ENCODE measurements at regions not wholly inside any gene's neighbourhood (a gene's known extent, or its start where the extent isn't known, plus 50 kb on each side); places are given as distances from the start of the nearest gene placed in this dataset.

DNA sequence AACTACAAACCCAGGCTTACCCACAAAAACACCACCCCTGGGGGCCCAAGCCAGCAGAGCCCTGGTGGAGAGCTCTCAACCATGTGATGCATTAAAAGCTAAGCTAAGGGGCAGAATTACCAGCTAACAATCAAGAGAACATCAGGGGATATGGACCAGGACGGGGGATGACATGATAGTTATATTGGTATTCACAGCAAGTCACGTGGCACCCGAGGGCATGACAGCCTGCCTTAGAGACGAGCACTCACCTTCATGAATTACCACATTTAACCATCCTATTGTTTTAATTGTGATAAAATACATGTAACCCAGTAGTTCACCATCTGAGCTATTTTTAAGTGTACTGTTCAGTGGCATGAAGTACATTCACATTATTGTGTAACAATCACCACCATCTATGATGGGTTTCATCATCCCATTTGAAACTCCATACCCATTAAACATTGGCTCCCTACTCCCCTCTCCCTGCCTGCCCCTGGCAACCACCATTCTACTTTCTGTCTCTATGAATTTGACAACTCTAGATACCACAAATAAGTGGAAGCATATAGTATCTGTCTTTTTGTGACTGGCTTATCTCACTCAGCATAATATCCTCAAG, 245.6 kb downstream of the ANAPC1 start:
- POLR2A ChIA-PET = no interaction called here
- intact Hi-C loops (cut with micrococcal nuclease; ENCODE audit: unreplicated experiment) = no loop called here
- no peaks in the 10 kb centered on the region for H3K36me3 ChIP-seq (ENCODE audit: control insufficient read depth, insufficient read depth, low read length)
- no peaks in the 10 kb centered on the region; the same call in 1 of the 2 replicates for H3K9me3 ChIP-seq (ENCODE audit: control insufficient read depth, insufficient read depth, low read depth, low read length)
- ATAC-seq (no peak), DNase-seq (ENCODE audit: low read depth, low spot score) (no peak)
- no peak for TF ChIP-seq SIN3A (IDR thresholded peaks at IDR 0.05; ENCODE audit: borderline replicate concordance, insufficient read depth, low read depth, low read length)
- TF ChIP-seq, protein P1, sequence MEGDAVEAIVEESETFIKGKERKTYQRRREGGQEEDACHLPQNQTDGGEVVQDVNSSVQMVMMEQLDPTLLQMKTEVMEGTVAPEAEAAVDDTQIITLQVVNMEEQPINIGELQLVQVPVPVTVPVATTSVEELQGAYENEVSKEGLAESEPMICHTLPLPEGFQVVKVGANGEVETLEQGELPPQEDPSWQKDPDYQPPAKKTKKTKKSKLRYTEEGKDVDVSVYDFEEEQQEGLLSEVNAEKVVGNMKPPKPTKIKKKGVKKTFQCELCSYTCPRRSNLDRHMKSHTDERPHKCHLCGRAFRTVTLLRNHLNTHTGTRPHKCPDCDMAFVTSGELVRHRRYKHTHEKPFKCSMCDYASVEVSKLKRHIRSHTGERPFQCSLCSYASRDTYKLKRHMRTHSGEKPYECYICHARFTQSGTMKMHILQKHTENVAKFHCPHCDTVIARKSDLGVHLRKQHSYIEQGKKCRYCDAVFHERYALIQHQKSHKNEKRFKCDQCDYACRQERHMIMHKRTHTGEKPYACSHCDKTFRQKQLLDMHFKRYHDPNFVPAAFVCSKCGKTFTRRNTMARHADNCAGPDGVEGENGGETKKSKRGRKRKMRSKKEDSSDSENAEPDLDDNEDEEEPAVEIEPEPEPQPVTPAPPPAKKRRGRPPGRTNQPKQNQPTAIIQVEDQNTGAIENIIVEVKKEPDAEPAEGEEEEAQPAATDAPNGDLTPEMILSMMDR (IDR thresholded peaks at IDR 0.05) = no peak
- no peak for TF ChIP-seq TCF7L2 (IDR thresholded peaks at IDR 0.05; ENCODE audit: low read depth, low read length)
- TF ChIP-seq POLR2AphosphoS5 (IDR thresholded peaks at IDR 0.05; ENCODE audit: low read depth, low read length) = no peak
- H3K27me3 ChIP-seq (ENCODE audit: control insufficient read depth, insufficient read depth, low read length) = no peaks in the 10 kb centered on the region
- CTCF ChIA-PET = no interaction called here
- no TSS peak for BruUV-seq (replicated peaks)
- H3K27ac ChIP-seq (ENCODE audit: low read length) = no peak overlapping the region
- H3K4me3 ChIP-seq (ENCODE audit: low read depth in 2 of 2, low read length in 2 of 2) = no peak overlapping the region
- H3K4me1 ChIP-seq (ENCODE audit: control insufficient read depth, insufficient read depth, low read length) = no peaks in the 10 kb centered on the region
- in situ Hi-C loops (cut with HindIII; ENCODE audit: low pct_unique_long_range_greater_than_20kb, low sequenced_read_pairs) = no loop called here

DNA sequence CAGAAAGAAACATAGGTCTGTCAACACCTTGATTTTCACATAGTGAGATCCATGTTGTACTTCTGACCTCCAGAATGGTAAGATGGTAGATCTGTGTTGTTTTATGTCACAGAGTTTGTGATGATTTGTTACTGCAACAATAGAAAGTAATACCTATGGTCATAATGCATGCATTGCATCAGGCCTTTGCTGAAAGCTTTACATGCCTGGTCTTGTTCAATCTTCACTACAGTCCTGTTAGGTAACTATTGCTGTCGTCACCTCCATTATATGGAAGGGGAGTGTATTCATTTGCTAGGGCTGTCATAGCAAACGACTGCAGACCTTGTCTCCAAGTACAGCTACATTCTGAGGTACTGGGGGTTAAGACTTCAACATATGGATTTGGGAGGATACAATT, 243.5 kb downstream of the ANAPC1 start:
- BruUV-seq (replicated peaks) = no TSS peak
- Histone ChIP-seq H3K36me3 (ENCODE audit: control insufficient read depth, insufficient read depth, low read length) (no peaks in the 10 kb centered on the region), H3K4me3 (ENCODE audit: low read depth in 2 of 2, low read length in 2 of 2) (no peak overlapping the region), H3K27ac (ENCODE audit: low read length) (no peak overlapping the region), H3K27me3 (ENCODE audit: control insufficient read depth, insufficient read depth, low read length) (no peaks in the 10 kb centered on the region), H3K9me3 (ENCODE audit: control insufficient read depth, insufficient read depth, low read depth, low read length) (no peaks in the 10 kb centered on the region; the same call in 1 of the 2 replicates), H3K4me1 (ENCODE audit: control insufficient read depth, insufficient read depth, low read length) (no peaks in the 10 kb centered on the region)
- in situ Hi-C loops (cut with HindIII; ENCODE audit: low pct_unique_long_range_greater_than_20kb, low sequenced_read_pairs) (no loop called here), intact Hi-C loops (cut with micrococcal nuclease; ENCODE audit: unreplicated experiment) (no loop called here)
- DNase-seq (ENCODE audit: low read depth, low spot score) (no peak), ATAC-seq (no peak)
- CTCF ChIA-PET = interaction anchor here (0.7 kb wide), 1 partner anchor 297 kb away, joined by 11 read pairs; no protein-coding TSS in a partner anchor
- POLR2A ChIA-PET = no interaction called here
- TF ChIP-seq POLR2AphosphoS5 (IDR thresholded peaks at IDR 0.05; ENCODE audit: low read depth, low read length) (no peak), SIN3A (IDR thresholded peaks at IDR 0.05; ENCODE audit: borderline replicate concordance, insufficient read depth, low read depth, low read length) (no peak), TCF7L2 (IDR thresholded peaks at IDR 0.05; ENCODE audit: low read depth, low read length) (no peak)
- TF ChIP-seq, protein P2, sequence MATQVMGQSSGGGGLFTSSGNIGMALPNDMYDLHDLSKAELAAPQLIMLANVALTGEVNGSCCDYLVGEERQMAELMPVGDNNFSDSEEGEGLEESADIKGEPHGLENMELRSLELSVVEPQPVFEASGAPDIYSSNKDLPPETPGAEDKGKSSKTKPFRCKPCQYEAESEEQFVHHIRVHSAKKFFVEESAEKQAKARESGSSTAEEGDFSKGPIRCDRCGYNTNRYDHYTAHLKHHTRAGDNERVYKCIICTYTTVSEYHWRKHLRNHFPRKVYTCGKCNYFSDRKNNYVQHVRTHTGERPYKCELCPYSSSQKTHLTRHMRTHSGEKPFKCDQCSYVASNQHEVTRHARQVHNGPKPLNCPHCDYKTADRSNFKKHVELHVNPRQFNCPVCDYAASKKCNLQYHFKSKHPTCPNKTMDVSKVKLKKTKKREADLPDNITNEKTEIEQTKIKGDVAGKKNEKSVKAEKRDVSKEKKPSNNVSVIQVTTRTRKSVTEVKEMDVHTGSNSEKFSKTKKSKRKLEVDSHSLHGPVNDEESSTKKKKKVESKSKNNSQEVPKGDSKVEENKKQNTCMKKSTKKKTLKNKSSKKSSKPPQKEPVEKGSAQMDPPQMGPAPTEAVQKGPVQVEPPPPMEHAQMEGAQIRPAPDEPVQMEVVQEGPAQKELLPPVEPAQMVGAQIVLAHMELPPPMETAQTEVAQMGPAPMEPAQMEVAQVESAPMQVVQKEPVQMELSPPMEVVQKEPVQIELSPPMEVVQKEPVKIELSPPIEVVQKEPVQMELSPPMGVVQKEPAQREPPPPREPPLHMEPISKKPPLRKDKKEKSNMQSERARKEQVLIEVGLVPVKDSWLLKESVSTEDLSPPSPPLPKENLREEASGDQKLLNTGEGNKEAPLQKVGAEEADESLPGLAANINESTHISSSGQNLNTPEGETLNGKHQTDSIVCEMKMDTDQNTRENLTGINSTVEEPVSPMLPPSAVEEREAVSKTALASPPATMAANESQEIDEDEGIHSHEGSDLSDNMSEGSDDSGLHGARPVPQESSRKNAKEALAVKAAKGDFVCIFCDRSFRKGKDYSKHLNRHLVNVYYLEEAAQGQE (IDR thresholded peaks at IDR 0.05; ENCODE audit: insufficient read depth in 1 of 2, low read depth in 2 of 2, low read length in 1 of 2) = no peak
- TF ChIP-seq, protein P1 (IDR thresholded peaks at IDR 0.05) = no peak
